GM06990 (cell line): ENCODE measurements at regions not wholly inside any gene's neighbourhood (a gene's known extent, or its start where the extent isn't known, plus 50 kb on each side); places are given as distances from the start of the nearest gene placed in this dataset.

Experiments
- DNase-seq: peaks from one replicate; pipeline ENCODE4 v3.0.0-alpha.2; 2011; ENCODE audit not compliant: insufficient read length; ENCODE audit errors: extremely low read depth
- H3K27me3 ChIP-seq: replicated peaks from 2 replicates; pipeline ENCODE4 v1.6.0; 2011; ENCODE audit warnings: low read length; ENCODE audit not compliant: control insufficient read depth, insufficient read depth
- H3K36me3 ChIP-seq: 2 replicates; pipeline ENCODE4 v1.5.1; 2011; ENCODE audit warnings: low read length; ENCODE audit not compliant: control insufficient read depth, insufficient read depth
- H3K4me3 ChIP-seq: replicated peaks from 2 replicates; pipeline ENCODE4 v1.5.1; 2011; ENCODE audit warnings: low read depth, mild to moderate bottlenecking, control low read depth, low read length
- CTCF ChIP-seq: IDR thresholded peaks from 2 replicates; pipeline ENCODE4 v1.5.1; 2011; ENCODE audit warnings: low read length, control low read depth, mild to moderate bottlenecking, inconsistent platforms; ENCODE audit not compliant: insufficient read depth, poor library complexity, severe bottlenecking

GRCh38 chr14:36397357-36397756 is 76.9 kb upstream of the MBIP start:
- H3K4me3 ChIP-seq, result no peak overlapping the region
- no peaks in the 10 kb centered on the region for H3K36me3 ChIP-seq
- no peak for DNase-seq
- TF ChIP-seq CTCF, result no peak
- H3K27me3 ChIP-seq, result no peaks in the 10 kb centered on the region

- Histone ChIP-seq H3K27me3 (no peaks in the 10 kb centered on the region), H3K36me3 (no peaks in the 10 kb centered on the region), H3K4me3 (no peak overlapping the region)
- TF ChIP-seq CTCF, result no peak
- no peak for DNase-seq
These were observed 76.4 kb upstream of the MBIP start for GRCh38 chr14:36396798-36397197.

- Histone ChIP-seq H3K36me3 (no peaks in the 10 kb centered on the region), H3K27me3 (no peaks in the 10 kb centered on the region), H3K4me3 (no peak overlapping the region)
- TF ChIP-seq CTCF, result no peak
- DNase-seq, result no peak
These were observed 74.2 kb upstream of the MBIP start for GRCh38 chr14:36394593-36394992.

GRCh38 chr14:36390718-36391117 is 70.3 kb upstream of the MBIP start:
- H3K36me3 ChIP-seq, result no peaks in the 10 kb centered on the region
- H3K4me3 ChIP-seq, result no peak overlapping the region
- no peaks in the 10 kb centered on the region for H3K27me3 ChIP-seq
- DNase-seq, result no peak
- TF ChIP-seq CTCF, result no peak

GRCh38 chr14:36383767-36384431 is 63.5 kb upstream of the MBIP start:
- no peaks in the 10 kb centered on the region; the same call in 1 of the 2 replicates for H3K27me3 ChIP-seq

More at GRCh38 chr14:36383767-36384431, 63.5 kb upstream of the MBIP start:
- no peak overlapping the region for H3K4me3 ChIP-seq
- TF ChIP-seq CTCF, result no peak
- H3K36me3 ChIP-seq, result no peaks in the 10 kb centered on the region
- DNase-seq, result no peak
